ENCODE measurements at regions not wholly inside any gene's neighbourhood (a gene's known extent, or its start where the extent isn't known, plus 50 kb on each side); places are given as distances from the start of the nearest gene placed in this dataset.

DNA sequence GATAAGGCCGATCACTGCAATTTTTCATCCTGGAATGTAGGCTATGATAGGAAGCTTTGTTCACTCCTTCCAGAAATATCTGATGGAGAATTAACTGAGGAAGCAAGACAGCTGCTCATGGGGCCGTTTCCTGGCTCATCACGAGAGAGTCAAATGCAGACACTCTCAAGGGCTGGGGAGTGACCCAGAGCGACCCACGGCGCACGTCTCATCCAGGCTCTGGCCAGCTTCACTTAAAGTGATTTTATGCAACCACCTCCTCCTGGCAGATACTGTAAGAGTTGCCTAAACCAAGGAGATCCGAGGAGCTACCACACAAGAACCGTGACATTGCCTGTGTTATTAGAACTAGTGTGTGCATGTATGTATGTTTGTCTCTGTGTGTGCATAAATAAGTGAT lies 530.8 kb downstream of the TCERG1L start:
- no peaks in the 10 kb centered on the region for H3K27me3 ChIP-seq (ENCODE audit: control insufficient read depth, insufficient read depth, low read length)
- WGBS, 2 experiments (ENCODE audit: extremely low coverage in 2 of 2, insufficient read length in 1 of 2) = 0% methylated on average over 1 of the region's 9 CpGs; no CpG with 5 or more reads in 1 of the 2 experiments
- no peak overlapping the region for H3K14ac ChIP-seq (replicated peaks; ENCODE audit: low read depth, low read length)
- no peaks in the 10 kb centered on the region for H3K4me1 ChIP-seq (ENCODE audit: control insufficient read depth, insufficient read depth, low read length)
- no peak overlapping the region for H4K5ac ChIP-seq (ENCODE audit: low read depth, low read length)
- DNase-seq (no peak), ATAC-seq (ENCODE audit: low read depth) (no peak)
- H2AFZ ChIP-seq (replicated peaks; ENCODE audit: low read length, poor library complexity) = no peak overlapping the region
- intact Hi-C loops (cut with micrococcal nuclease) (no loop called here), dilution Hi-C loops (cut with HindIII; ENCODE audit: low sequenced_read_pairs, unreplicated experiment) (no loop called here), in situ Hi-C loops (cut with MboI; ENCODE audit: low sequenced_read_pairs) (no loop called here)
- H2BK120ac ChIP-seq (ENCODE audit: low read depth, low read length) = no peak overlapping the region
- no peaks in the 10 kb centered on the region for H3K36me3 ChIP-seq (ENCODE audit: control insufficient read depth, insufficient read depth, low read length)
- H3K4me2 ChIP-seq (ENCODE audit: low read depth, low read length) = no peak overlapping the region
- no peak overlapping the region for H4K91ac ChIP-seq (ENCODE audit: insufficient read depth, low read depth, low read length)
- POLR2A ChIA-PET (ENCODE audit: unreplicated experiment) = no interaction called here
- no peak overlapping the region for H2AK9ac ChIP-seq (replicated peaks; ENCODE audit: low read depth, low read length, poor library complexity)
- no peaks in the 10 kb centered on the region for H4K20me1 ChIP-seq (ENCODE audit: insufficient read depth, low read length)
- no peak overlapping the region for H3K4me3 ChIP-seq (ENCODE audit: insufficient read depth, low read depth, low read length)
- no peak for TF ChIP-seq CEBPB (IDR thresholded peaks at IDR 0.05; ENCODE audit: low read depth, low read length)
- H3K9ac ChIP-seq (ENCODE audit: low read depth, low read length) = no peak overlapping the region
- H2BK5ac ChIP-seq (ENCODE audit: low read depth, low read length, poor library complexity, severe bottlenecking) = no peak overlapping the region
- no peak overlapping the region for H3K27ac ChIP-seq (ENCODE audit: insufficient read depth, low read length)
- no peak overlapping the region for H2BK20ac ChIP-seq (ENCODE audit: low read depth, low read length)
- H3K18ac ChIP-seq (ENCODE audit: low read depth, low read length) = no peak overlapping the region
- no peak overlapping the region for H3K56ac ChIP-seq (ENCODE audit: extremely low read depth, insufficient read depth, low read length)
- H3K79me1 ChIP-seq (ENCODE audit: low read depth in 1 of 2, low read length in 2 of 2) = no peaks in the 10 kb centered on the region
- no peak overlapping the region for H4K8ac ChIP-seq (ENCODE audit: low read depth in 2 of 2, low read length in 2 of 2)
- H2AK5ac ChIP-seq (ENCODE audit: low read depth, low read length) = no peak overlapping the region
- no peak overlapping the region for H3K4ac ChIP-seq (ENCODE audit: low read depth, low read length)
- H3K9me3 ChIP-seq (ENCODE audit: control insufficient read depth, insufficient read depth, low read length) = peaks cover 56% of the 10 kb centered on the region
- no peak overlapping the region for H3K23ac ChIP-seq (ENCODE audit: low read depth, low read length)
- BruUV-seq (replicated peaks) = no TSS peak
- H3K9me1 ChIP-seq (ENCODE audit: insufficient read depth, low read length) = no peaks in the 10 kb centered on the region
- CTCF ChIA-PET = no interaction called here
- H2BK15ac ChIP-seq (ENCODE audit: low read depth, low read length) = no peak overlapping the region
